NCI-H69 (cell line): ENCODE measurements at regions not wholly inside any gene's neighbourhood (a gene's known extent, or its start where the extent isn't known, plus 50 kb on each side); places are given as distances from the start of the nearest gene placed in this dataset.

Experiments used
- DNase-seq: peaks from one replicate; lab custom pipeline; 2025; lab: John Stamatoyannopoulos, UW

- peak; percentile 24 for DNase-seq
Measured at GRCh38 chr18:78740876-78741275, 238.7 kb upstream of the SALL3 start.

- DNase-seq, result no peak
Measured at GRCh38 chr18:78741381-78742217, 238.0 kb upstream of the SALL3 start.

- no peak for DNase-seq
Measured at GRCh38 chr18:78742218-78742745, 237.3 kb upstream of the SALL3 start.

DNA sequence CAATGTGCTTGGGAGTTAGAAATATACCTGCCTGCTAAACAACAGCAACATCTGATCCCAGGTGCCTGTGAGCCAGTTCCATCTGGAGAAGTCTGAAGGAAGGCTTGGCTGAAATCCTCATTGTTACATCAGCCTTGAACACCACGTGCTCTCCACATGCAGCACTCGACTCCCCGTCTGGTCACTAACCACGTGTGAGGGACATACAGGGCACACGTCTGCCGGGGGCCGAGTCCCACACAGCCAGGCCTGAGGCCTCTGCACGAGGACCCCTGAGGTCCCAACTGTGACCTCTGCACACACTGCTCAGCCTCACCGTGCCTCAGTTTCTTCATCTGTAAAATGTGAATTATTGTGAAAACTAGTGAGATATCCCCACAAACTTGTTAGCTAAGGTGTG, 236.5 kb upstream of the SALL3 start:
- no peak for DNase-seq

- no peak for DNase-seq
Measured at GRCh38 chr18:78751664-78752063, 228.0 kb upstream of the SALL3 start.

DNA sequence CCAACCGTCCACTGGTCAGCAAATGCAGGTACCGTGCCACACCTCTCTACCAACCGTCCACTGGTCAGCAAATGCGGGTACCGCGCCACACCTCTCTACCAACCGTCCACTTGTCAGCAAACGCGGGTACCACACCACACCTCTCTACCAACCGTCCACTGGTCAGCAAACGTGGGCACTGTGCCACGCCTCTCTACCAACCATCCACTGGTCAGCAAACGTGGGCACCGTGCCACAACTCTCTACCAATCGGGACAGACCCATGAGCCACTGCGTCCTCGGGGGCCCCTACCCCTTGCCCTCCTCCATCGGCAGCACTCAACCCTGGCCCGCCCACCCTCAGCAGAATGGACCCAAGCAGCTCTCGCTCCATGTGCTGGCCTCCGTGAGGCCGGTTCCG, 226.4 kb upstream of the SALL3 start:
- no peak for DNase-seq

- no peak for DNase-seq
Measured at GRCh38 chr18:78754311-78755043, 225.1 kb upstream of the SALL3 start.

- no peak for DNase-seq
Measured at GRCh38 chr18:78757014-78757413, 222.6 kb upstream of the SALL3 start.

- no peak for DNase-seq
Measured at GRCh38 chr18:78758496-78758895, 221.1 kb upstream of the SALL3 start.

GRCh38 chr18:78762753-78763152, 216.9 kb upstream of the SALL3 start:
- no peak for DNase-seq

DNA sequence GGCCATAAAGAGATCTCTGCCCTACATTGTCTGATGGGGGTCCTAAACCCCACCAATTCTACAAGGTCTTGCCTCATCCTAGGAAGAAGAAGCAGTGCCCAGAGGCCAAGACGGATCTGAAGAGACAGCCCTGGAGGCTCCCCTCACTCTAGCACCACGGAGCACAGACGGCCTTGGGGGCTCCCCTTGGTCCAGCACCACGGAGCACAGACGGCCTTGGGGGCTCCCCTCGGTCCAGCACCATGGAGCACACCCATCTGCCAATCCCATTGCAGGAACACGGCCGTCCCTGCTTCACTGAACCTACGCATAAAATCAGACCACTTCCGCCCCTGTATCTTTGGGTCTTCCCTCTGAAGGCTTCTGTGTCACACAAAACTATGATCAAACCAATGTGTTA, 215.1 kb upstream of the SALL3 start:
- no peak for DNase-seq

DNA sequence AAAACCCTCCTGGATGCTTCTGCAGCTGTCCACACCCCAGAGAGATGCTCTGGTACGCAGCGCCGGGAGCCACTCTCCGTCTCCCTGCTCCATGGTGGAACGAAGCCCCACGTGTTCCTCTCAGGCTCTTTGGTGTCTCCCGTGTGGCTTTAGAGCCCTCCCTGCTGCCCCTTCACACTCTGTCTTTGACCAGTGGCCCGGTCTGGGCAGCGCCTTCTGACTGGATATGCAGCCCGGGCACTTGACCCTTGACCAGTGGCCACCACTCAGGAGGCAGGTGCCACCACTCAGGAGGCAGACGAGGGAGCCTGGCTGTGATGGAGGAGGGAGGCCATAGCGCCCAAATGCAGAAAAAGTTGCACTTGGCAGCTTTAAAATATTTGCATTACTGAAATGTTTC, 214.5 kb upstream of the SALL3 start:
- no peak for DNase-seq

DNA sequence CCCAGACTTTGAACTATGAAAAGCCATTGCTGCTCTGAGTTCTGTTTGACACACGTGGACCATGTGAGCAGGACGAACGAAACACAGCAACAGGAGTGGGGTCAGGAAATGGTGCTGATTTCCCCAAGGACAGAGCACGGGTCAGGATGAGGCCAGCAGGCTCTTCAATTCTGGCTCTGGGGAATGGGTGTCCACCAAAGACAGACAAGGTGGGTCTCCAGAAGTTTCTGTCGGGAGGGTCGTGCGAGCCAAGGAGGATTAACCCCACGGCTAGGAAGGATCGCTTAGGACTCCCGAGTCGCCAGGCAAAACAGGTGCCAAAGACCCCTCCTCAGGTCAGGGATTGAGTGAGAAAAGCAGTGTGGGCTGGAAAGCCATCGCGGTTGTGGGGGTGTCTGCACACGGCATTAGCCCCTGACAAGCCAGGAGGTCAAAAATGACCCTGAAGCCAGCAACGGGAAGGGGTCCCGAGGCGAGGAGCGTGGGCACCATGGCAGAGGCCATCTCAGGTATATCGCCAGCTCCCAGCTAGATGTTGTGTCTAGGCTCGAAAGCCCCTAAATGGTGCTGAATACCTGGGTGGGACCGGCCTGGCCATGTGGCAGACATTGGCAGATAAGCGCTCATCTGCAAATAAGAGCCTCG, 213.9 kb upstream of the SALL3 start:
- DNase-seq, result no peak

GRCh38 chr18:78766651-78767533, 212.7 kb upstream of the SALL3 start:
- DNase-seq, result no peak

- DNase-seq, result no peak
Measured at GRCh38 chr18:78767648-78768071, 212.0 kb upstream of the SALL3 start.

GRCh38 chr18:78768221-78768620, 211.4 kb upstream of the SALL3 start:
- DNase-seq, result no peak

GRCh38 chr18:78768656-78769501, 210.7 kb upstream of the SALL3 start:
- peak; percentile 99 for DNase-seq

DNA sequence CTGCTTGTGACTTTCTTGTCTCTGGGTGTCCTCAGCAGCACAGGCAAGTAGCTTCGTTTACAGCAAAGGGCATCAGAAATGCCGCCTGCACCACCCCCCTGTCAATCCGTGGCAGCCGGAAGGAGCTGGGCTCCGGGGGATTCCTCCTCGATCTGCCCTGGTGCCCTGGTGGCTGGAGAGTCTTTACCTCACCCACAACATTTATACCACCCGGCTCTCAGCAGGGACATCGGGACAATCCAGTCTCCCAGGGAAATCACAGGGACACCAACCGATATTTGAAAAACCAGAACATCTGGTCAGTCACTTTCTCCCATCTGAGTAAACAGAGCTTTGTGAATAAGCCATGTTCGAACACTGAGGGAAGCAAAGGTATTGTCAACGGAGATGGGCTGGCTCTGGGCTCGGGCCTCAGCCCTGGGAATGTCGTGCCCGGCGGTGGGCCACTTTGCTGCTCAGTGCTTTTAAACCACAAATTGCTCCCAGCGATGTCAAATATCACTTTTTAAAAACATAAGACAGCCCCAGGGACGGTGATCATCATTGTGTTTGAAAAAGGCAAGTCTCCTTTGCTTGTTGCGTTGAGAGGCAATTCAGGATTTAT, 210.0 kb upstream of the SALL3 start:
- DNase-seq, result peak; percentile 99

DNA sequence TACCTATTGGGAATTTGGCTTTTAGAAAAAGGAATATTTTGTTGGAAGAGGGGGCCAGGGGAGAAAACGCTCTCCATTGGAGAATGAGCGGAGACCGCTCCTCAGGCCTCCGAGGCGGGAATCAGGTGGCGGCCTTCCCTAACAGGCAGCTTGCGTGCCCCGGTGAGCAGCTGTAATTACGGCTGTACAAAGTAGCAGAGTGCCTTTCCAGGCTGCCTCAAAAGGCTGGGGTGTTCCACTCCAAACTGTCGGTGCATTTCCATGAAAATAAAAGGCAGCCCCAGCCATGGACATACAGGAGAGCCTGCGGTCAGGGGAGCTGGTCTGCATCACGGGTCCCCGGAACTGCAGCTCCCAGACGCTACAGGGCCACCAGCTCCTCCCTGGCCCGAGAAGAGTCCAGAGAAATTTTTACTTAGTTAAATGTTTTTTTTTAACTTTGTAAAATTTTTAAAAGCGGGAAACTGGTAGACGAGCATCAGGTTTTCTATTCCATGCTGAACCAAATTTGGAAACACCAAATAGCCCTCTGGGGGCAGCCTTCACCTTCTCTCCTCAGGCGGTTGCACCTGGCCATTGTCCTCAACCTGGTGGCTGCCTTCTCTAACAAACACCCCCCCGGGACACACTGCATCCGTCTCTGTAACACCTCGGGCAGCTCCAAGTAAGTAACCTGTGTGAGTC, 209.3 kb upstream of the SALL3 start:
- peak; percentile 98 for DNase-seq

- DNase-seq, result no peak
Measured at GRCh38 chr18:78770823-78771139, 208.8 kb upstream of the SALL3 start.
